ENCODE measurements at regions not wholly inside any gene's neighbourhood (a gene's known extent, or its start where the extent isn't known, plus 50 kb on each side); places are given as distances from the start of the nearest gene placed in this dataset.

DNA sequence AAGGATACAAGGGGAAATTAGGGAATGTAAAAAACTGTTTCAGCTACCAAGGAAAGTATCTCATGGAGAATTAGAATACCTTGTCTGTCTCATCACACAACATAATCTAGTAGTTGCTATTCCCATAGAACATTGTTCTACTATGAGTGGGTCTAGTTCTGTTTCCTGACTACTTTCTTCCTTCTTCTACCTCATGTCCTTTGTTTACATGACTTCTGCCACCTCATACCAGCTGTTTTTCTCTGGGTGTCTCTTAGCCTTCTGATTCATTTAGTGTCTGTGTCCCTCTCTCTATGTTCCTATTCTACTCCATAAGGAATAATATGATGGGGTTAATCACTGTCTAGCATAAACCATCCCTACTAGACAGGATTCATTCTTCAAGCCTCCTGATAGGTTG lies 887.3 kb downstream of the DIAPH3 start:
- no peaks in the 10 kb centered on the region for H3K23me2 ChIP-seq (ENCODE audit: insufficient read length, low read depth, low read length, poor library complexity, severe bottlenecking)
- no peaks in the 10 kb centered on the region for H4K20me1 ChIP-seq (ENCODE audit: control insufficient read depth, insufficient read depth, insufficient read length)
- H4K91ac ChIP-seq (ENCODE audit: insufficient read length, low read depth, low read length) = no peak overlapping the region
- TF ChIP-seq, protein P1, sequence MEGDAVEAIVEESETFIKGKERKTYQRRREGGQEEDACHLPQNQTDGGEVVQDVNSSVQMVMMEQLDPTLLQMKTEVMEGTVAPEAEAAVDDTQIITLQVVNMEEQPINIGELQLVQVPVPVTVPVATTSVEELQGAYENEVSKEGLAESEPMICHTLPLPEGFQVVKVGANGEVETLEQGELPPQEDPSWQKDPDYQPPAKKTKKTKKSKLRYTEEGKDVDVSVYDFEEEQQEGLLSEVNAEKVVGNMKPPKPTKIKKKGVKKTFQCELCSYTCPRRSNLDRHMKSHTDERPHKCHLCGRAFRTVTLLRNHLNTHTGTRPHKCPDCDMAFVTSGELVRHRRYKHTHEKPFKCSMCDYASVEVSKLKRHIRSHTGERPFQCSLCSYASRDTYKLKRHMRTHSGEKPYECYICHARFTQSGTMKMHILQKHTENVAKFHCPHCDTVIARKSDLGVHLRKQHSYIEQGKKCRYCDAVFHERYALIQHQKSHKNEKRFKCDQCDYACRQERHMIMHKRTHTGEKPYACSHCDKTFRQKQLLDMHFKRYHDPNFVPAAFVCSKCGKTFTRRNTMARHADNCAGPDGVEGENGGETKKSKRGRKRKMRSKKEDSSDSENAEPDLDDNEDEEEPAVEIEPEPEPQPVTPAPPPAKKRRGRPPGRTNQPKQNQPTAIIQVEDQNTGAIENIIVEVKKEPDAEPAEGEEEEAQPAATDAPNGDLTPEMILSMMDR (conservative IDR thresholded peaks at IDR 0.05) = no peak
- no peak overlapping the region for H2BK5ac ChIP-seq (ENCODE audit: insufficient read length, low read length)
- no peaks in the 10 kb centered on the region for H3K4me1 ChIP-seq (ENCODE audit: insufficient read depth, low read length)
- H3K9me3 ChIP-seq (ENCODE audit: control insufficient read depth, low read depth, low read length) = no peaks in the 10 kb centered on the region
- no peaks in the 10 kb centered on the region for H3K36me3 Mint-ChIP-seq (ENCODE audit: insufficient read depth in 1 of 3, low read depth in 3 of 3)
- no peak overlapping the region for H4K5ac ChIP-seq (ENCODE audit: insufficient read length, low read depth, low read length)
- H2BK15ac ChIP-seq (ENCODE audit: low read depth, low read length) = no peak overlapping the region
- no peak overlapping the region for H3K18ac ChIP-seq (ENCODE audit: insufficient read length, low read depth, low read length)
- no peak overlapping the region for H3K4me2 ChIP-seq (ENCODE audit: insufficient read depth, insufficient read length, low read length)
- H3K27ac Mint-ChIP-seq = no peak overlapping the region
- H3K4me1 Mint-ChIP-seq = peaks cover 4 to 7% of the 10 kb centered on the region in 2 experiments; a peak in 3 of 4 replicates
- H3K27me3 ChIP-seq (ENCODE audit: insufficient read depth, low read length) = no peaks in the 10 kb centered on the region; the same call in 1 of the 2 replicates
- H2AFZ ChIP-seq (ENCODE audit: low read length) = no peak overlapping the region
- H2BK120ac ChIP-seq (ENCODE audit: low read depth, low read length, poor library complexity, severe bottlenecking) = no peak overlapping the region
- no peaks in the 10 kb centered on the region for H3K79me2 ChIP-seq (ENCODE audit: insufficient read depth, low read length)
- no peak overlapping the region for H3K27ac ChIP-seq (ENCODE audit: insufficient read length, low read depth, low read length)
- no peaks in the 10 kb centered on the region for H3K79me1 ChIP-seq (ENCODE audit: insufficient read depth, low read depth, low read length, poor library complexity, severe bottlenecking)
- H2BK12ac ChIP-seq (ENCODE audit: insufficient read length, low read depth, low read length) = no peak overlapping the region
- no peak overlapping the region for H3T11ph ChIP-seq (ENCODE audit: low read length)
- no peak overlapping the region for H3K23ac ChIP-seq (ENCODE audit: insufficient read length, low read depth, low read length)
- H2AK5ac ChIP-seq (ENCODE audit: insufficient read length, low read length) = no peak overlapping the region
- no peak for DNase-seq
- H3K27me3 Mint-ChIP-seq (ENCODE audit: low read depth) = peaks cover 45% of the 10 kb centered on the region
- H3K9me3 Mint-ChIP-seq = no peaks in the 10 kb centered on the region
- no peak overlapping the region for H3K14ac ChIP-seq (ENCODE audit: insufficient read depth, low read length)
- H3K4me3 Mint-ChIP-seq = no peak overlapping the region
- H3K9ac ChIP-seq (ENCODE audit: extremely low read depth, insufficient read length, low read length) = no peak overlapping the region
- no peak overlapping the region for H4K8ac ChIP-seq (replicated peaks; ENCODE audit: insufficient read length, low read depth, low read length)
- no peak overlapping the region for H3K4ac ChIP-seq (ENCODE audit: low read depth, low read length)
- no peak overlapping the region for H2BK20ac ChIP-seq (ENCODE audit: low read depth, low read length, poor library complexity, severe bottlenecking)
- H3K56ac ChIP-seq (ENCODE audit: insufficient read length, low read depth, low read length) = no peak overlapping the region
